GM12874 (cell line): ENCODE measurements at regions not wholly inside any gene's neighbourhood (a gene's known extent, or its start where the extent isn't known, plus 50 kb on each side); places are given as distances from the start of the nearest gene placed in this dataset.

ENCODE experiments used
- TF ChIP-seq, protein P1 (sequence below): IDR thresholded peaks from 2 replicates; pipeline ENCODE4 v1.5.1; 2011; ENCODE audit warnings: low read depth, mild to moderate bottlenecking, control low read depth, low read length, moderate library complexity; ENCODE audit not compliant: insufficient read depth

DNA sequence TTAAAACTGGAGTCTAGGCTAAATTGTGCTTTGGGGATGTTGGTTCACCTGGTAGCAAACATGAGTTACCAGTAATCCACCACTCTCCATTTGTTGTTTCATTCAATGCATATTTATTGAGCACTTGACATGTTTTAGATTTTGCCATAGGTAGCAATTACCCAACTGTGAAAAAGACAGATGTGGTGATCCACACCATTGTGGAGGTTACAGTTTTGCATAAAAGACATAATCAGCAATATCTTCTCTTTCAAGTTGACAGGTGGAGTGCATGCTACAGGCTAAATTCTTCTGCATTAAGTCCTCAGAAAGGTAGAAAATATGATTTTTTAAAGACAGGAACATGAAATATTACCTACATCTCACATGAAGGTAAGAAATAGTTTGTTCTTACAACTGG lies 143.0 kb upstream of the TSHZ2 start:
- TF ChIP-seq, protein P1, sequence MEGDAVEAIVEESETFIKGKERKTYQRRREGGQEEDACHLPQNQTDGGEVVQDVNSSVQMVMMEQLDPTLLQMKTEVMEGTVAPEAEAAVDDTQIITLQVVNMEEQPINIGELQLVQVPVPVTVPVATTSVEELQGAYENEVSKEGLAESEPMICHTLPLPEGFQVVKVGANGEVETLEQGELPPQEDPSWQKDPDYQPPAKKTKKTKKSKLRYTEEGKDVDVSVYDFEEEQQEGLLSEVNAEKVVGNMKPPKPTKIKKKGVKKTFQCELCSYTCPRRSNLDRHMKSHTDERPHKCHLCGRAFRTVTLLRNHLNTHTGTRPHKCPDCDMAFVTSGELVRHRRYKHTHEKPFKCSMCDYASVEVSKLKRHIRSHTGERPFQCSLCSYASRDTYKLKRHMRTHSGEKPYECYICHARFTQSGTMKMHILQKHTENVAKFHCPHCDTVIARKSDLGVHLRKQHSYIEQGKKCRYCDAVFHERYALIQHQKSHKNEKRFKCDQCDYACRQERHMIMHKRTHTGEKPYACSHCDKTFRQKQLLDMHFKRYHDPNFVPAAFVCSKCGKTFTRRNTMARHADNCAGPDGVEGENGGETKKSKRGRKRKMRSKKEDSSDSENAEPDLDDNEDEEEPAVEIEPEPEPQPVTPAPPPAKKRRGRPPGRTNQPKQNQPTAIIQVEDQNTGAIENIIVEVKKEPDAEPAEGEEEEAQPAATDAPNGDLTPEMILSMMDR, result no peak

DNA sequence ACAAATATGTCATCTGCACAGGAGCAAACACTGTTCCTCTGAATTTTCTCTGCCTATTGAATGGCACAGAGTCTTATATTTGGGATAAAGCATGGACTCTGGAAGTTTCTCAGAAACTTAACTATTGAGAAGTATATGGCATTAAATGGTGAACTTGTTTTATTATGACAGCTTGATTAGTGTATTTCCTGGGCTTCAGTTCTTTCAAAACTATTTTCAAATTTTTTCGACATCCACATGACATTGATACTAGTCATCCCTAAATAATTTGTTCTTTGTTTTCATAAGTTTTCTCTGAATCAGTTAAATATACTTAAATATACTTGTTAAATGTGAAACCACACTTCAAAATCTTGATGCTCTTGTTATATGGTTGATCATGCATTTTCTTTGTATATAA lies 144.0 kb upstream of the TSHZ2 start:
- TF ChIP-seq, protein P1, result no peak

DNA sequence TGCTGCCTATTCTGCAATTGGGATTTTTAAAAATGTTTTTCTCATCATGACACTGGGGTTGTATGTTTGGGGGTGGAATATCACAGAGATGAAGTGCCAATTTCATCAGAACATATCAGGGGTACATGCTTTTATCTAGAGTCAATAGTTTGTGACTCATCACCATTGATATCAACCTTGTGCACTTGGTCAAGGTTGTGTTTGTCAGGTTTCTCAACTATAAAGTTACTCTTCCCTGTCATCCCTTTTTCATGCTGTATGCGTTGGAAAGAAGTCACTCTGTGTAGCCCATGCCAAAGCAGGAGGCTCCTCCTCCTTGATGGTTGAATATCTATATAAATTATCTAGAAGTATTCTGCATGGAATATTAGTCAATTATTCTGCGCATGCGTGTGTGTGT lies 145.4 kb upstream of the TSHZ2 start:
- TF ChIP-seq, protein P1, result no peak

DNA sequence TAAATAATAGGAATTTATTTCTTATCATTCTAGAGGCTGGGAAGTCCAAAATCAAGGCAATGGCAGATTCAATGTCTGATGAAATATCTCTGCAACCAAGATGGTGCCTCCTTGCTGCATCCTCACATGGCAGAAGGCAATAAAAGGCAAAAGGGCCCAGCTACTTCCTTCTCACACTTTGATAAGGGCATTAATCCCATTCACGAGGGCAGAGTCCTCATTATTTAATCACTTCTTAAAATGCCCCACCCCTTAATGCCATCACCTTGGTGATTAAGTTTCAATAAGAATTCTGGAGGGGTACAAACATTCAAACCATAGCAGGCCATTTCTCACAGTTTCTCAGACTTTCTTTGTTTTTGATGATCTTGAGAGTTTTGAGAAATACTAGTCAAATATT lies 145.8 kb upstream of the TSHZ2 start:
- TF ChIP-seq, protein P1, result no peak

DNA sequence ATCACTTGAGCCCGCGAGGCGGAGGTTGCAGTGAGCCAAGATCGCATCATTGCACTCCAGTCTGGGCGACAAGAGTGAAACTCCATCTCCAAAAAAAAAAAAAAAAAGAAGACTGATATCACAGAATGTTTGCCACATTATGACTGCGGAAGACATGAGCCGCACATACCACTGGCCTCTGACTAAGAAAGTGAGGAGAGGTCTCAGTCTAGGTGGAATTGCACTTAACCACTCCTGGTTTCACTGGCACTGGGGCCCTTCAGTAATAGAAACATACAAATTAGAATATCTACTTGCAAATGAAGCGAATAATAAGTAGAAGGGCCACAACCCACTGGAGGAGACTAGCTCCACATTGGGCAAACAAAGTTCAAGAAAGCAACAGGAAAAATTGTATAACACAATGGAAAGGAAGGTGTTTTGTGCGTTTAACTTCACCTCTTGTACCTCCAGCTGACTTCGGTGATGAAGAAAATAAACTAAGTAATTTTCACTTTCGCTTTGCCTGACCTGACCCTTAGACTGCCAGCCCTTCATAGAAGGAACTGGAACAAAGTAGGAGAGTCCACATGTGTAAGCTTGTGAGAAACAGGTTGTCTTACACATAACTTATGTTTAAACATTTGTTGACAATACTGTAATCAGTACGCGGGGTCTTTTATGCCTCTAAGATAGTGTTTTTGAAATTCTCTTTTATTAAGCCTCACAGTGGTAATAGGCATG lies 147.5 kb upstream of the TSHZ2 start:
- TF ChIP-seq, protein P1, result no peak

DNA sequence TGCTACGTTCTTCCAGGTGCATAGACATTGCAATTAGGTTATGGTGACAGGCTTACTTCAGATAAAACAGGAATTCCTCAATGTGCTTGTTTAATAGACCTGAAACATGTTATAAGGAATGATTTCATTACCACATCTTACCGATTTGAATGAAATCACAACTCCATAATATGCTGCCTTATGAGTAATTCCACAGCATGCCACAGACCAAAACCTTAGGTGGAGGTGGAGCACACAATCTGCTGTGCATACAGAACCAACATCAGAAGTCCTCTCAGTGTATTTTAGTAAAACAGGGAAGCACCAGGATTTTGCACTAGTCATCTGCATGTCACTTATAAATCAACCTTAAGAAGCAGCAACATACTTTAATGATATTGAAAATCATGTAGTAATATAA lies 148.9 kb upstream of the TSHZ2 start:
- TF ChIP-seq, protein P1, result no peak

DNA sequence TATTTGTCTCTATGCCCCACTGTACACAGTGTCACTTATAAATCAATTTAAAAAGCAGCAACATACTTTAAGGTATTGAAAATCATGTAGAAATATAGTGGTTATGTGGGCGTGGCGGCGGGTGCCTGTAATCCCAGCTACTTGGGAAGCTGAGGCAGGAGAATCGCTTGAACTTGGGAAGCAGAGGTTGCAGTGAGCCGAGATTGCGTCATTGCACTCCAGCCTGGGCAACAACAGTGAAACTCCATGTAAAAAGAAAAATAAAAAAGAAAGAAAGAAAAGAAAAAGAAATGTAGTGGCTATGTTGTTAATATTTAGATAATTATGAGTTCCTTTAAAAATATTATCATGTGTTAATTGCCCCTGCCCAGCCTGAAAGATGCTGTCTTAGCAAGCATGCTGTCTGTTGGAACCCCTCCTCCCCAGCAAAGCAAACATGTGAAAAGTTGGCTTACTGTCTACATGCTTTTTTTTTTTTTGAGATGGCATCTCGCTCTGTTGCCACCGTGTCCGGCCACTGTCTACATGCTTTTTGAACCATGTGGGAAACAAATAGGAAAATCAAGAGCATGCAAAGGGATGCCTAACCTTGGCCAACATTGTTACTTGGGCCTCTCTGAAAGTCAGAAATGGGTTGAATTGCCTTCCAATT lies 151.4 kb upstream of the TSHZ2 start:
- TF ChIP-seq, protein P1, result no peak
